ENCODE measurements at regions not wholly inside any gene's neighbourhood (a gene's known extent, or its start where the extent isn't known, plus 50 kb on each side); places are given as distances from the start of the nearest gene placed in this dataset.
"Not testable (repeated sequence)": the region's sequence is repeated elsewhere in the genome, so short reads cannot be mapped to it uniquely, and the experiment has no call there.

GRCh38 chr5:174828804-174829510 lies 104.6 kb downstream of the MSX2 start:
- DNase-seq: no peak

GRCh38 chr5:174827558-174827957 lies 103.2 kb downstream of the MSX2 start:
- no peak for DNase-seq

GRCh38 chr5:174825587-174825986 lies 101.2 kb downstream of the MSX2 start:
- no peak for DNase-seq

GRCh38 chr5:174818430-174818829 lies 94.0 kb downstream of the MSX2 start:
- no peak for DNase-seq

- DNase-seq: no peak
These were observed 93.2 kb downstream of the MSX2 start for GRCh38 chr5:174817610-174818009.

- no peak for DNase-seq
These were observed 92.5 kb downstream of the MSX2 start for GRCh38 chr5:174816858-174817257.

GRCh38 chr5:174811438-174811837 lies 87.1 kb downstream of the MSX2 start:
- no peak for DNase-seq

GRCh38 chr5:174810796-174811195 lies 86.4 kb downstream of the MSX2 start:
- DNase-seq: no peak

- DNase-seq: no peak
These were observed 83.1 kb downstream of the MSX2 start for GRCh38 chr5:174807471-174807870.

- DNase-seq: no peak
These were observed 82.3 kb downstream of the MSX2 start for GRCh38 chr5:174806729-174807128.

- no peak for DNase-seq
These were observed 77.4 kb downstream of the MSX2 start for GRCh38 chr5:174801798-174802197.

GRCh38 chr5:174800435-174800834 lies 76.1 kb downstream of the MSX2 start:
- no peak for DNase-seq

GRCh38 chr5:174799121-174799520 lies 74.7 kb downstream of the MSX2 start:
- DNase-seq: no peak

GRCh38 chr5:174798551-174798951 lies 74.2 kb downstream of the MSX2 start:
- peak in 1 of 2 donors; percentile 8 for DNase-seq

GRCh38 chr5:174796711-174797192 lies 72.4 kb downstream of the MSX2 start:
- no peak for DNase-seq

- no peak for DNase-seq
These were observed 70.7 kb downstream of the MSX2 start for GRCh38 chr5:174794931-174795672.

- peak; percentile 12 to 31 for DNase-seq
These were observed 69.4 kb downstream of the MSX2 start for GRCh38 chr5:174793684-174794328.

GRCh38 chr5:174793076-174793475 lies 68.7 kb downstream of the MSX2 start:
- no peak for DNase-seq

- DNase-seq: not testable (repeated sequence)
These were observed 67.9 kb downstream of the MSX2 start for GRCh38 chr5:174792265-174792664.

- DNase-seq: no peak
These were observed 66.5 kb downstream of the MSX2 start for GRCh38 chr5:174790906-174791305.

GRCh38 chr5:174789596-174789995 lies 65.2 kb downstream of the MSX2 start:
- DNase-seq: no peak

GRCh38 chr5:174785120-174785680 lies 60.8 kb downstream of the MSX2 start:
- DNase-seq: no peak
